ENCODE measurements at regions not wholly inside any gene's neighbourhood (a gene's known extent, or its start where the extent isn't known, plus 50 kb on each side); places are given as distances from the start of the nearest gene placed in this dataset.

DNA sequence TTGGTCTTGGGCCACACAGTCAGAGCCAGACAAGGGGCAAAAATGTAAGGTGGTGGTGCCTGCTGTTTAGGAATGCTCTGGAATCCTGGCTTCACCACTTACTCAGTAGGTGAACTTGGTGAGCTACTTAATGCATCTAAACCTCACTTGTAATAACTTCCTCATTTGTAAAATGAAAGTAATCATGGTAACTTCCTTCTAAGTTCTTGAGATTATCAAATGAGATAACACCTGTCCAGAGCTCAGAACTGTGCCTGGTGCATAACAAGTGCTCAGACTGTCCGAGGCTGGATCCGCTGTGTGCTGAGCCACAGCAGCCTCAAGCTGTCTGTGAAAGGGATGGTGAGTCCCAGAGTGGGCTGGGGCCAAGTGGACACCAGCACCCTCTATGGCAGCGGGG lies 62.8 kb upstream of the KY start:
- TF ChIP-seq, protein P1, sequence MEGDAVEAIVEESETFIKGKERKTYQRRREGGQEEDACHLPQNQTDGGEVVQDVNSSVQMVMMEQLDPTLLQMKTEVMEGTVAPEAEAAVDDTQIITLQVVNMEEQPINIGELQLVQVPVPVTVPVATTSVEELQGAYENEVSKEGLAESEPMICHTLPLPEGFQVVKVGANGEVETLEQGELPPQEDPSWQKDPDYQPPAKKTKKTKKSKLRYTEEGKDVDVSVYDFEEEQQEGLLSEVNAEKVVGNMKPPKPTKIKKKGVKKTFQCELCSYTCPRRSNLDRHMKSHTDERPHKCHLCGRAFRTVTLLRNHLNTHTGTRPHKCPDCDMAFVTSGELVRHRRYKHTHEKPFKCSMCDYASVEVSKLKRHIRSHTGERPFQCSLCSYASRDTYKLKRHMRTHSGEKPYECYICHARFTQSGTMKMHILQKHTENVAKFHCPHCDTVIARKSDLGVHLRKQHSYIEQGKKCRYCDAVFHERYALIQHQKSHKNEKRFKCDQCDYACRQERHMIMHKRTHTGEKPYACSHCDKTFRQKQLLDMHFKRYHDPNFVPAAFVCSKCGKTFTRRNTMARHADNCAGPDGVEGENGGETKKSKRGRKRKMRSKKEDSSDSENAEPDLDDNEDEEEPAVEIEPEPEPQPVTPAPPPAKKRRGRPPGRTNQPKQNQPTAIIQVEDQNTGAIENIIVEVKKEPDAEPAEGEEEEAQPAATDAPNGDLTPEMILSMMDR (IDR thresholded peaks at IDR 0.05), result no peak
- no peak for TF ChIP-seq EZH2 (IDR thresholded peaks at IDR 0.05)

All from neural progenitor cell (in vitro differentiated cells).